ENCODE measurements at regions not wholly inside any gene's neighbourhood (a gene's known extent, or its start where the extent isn't known, plus 50 kb on each side); places are given as distances from the start of the nearest gene placed in this dataset.
"Not testable (repeated sequence)": the region's sequence is repeated elsewhere in the genome, so short reads cannot be mapped to it uniquely, and the experiment has no call there.

DNA sequence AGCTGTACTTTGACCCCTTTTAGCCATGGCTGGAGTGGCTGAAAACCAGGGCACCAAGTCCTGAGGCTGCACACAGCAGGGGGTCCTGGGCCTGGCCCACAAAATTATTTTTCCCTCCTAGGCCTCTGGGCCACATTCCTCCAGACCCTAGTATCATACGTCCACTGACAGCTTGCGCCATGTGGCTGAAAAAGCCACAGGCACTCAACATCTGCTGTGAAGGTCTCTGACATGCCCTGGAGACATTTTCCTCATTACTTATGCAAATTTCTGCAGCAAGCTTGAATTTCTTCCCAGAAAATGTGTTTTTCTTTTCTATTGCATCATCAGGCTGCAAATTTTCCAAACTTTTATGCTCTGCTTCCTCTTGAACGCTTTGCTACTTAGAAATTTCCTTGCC lies 239.0 kb downstream of the SQOR start (continued):
- no peak for TF ChIP-seq HSF1 (IDR thresholded peaks at IDR 0.05; ENCODE audit: low read depth, low read length)
- TF ChIP-seq CHD1 (IDR thresholded peaks at IDR 0.05; ENCODE audit: low read depth, low read length) = no peak
- no peak for TF ChIP-seq ZBED1 (IDR thresholded peaks at IDR 0.05; ENCODE audit: borderline replicate concordance)
- TF ChIP-seq RBBP5 (conservative IDR thresholded peaks at IDR 0.05) = no peak
- TF ChIP-seq, protein P1, sequence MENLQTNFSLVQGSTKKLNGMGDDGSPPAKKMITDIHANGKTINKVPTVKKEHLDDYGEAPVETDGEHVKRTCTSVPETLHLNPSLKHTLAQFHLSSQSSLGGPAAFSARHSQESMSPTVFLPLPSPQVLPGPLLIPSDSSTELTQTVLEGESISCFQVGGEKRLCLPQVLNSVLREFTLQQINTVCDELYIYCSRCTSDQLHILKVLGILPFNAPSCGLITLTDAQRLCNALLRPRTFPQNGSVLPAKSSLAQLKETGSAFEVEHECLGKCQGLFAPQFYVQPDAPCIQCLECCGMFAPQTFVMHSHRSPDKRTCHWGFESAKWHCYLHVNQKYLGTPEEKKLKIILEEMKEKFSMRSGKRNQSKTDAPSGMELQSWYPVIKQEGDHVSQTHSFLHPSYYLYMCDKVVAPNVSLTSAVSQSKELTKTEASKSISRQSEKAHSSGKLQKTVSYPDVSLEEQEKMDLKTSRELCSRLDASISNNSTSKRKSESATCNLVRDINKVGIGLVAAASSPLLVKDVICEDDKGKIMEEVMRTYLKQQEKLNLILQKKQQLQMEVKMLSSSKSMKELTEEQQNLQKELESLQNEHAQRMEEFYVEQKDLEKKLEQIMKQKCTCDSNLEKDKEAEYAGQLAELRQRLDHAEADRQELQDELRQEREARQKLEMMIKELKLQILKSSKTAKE (IDR thresholded peaks at IDR 0.05; ENCODE audit: low read depth, poor library complexity, severe bottlenecking) = no peak
- TF ChIP-seq, protein P2, sequence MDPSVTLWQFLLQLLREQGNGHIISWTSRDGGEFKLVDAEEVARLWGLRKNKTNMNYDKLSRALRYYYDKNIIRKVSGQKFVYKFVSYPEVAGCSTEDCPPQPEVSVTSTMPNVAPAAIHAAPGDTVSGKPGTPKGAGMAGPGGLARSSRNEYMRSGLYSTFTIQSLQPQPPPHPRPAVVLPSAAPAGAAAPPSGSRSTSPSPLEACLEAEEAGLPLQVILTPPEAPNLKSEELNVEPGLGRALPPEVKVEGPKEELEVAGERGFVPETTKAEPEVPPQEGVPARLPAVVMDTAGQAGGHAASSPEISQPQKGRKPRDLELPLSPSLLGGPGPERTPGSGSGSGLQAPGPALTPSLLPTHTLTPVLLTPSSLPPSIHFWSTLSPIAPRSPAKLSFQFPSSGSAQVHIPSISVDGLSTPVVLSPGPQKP (IDR thresholded peaks at IDR 0.05; ENCODE audit: low read depth, low read length) = no peak
- TF ChIP-seq JUNB (IDR thresholded peaks at IDR 0.05) = no peak
- TF ChIP-seq ZBTB33 (IDR thresholded peaks at IDR 0.05) = no peak
- no peak for TF ChIP-seq CBX3 (IDR thresholded peaks at IDR 0.05; ENCODE audit: borderline replicate concordance, low read depth)

DNA sequence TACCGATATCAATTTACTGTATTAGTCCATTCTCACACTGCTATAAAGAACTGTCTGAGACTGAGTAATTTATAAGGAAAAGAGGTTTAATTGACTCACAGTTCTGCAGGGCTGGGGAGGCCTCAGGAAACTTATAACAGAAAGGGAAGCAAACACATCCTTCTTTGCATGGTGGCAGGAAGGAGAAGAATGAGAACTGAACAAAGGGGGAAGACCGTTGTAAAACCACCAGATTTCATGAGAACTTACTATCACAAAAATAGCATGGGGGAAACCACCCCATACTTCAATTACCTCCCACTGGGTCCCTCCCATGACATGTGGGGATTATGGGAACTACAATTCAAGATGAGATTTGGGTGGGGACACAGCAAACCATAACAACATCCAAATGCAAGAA lies 239.7 kb downstream of the SQOR start:
- DNase-seq (ENCODE audit: low read depth, low spot score); H4K20me1 ChIP-seq (ENCODE audit: control insufficient read depth, insufficient read depth); H3K27me3 ChIP-seq (replicated peaks in 1 of 2; ENCODE audit: control insufficient read depth in 2 of 2, insufficient read depth in 2 of 2, low read length in 1 of 2); H3K36me3 ChIP-seq (ENCODE audit: control insufficient read depth in 2 of 2, insufficient read depth in 2 of 2, low read length in 1 of 2); H3K4me2 ChIP-seq (ENCODE audit: control insufficient read depth, insufficient read depth); H3K9me3 ChIP-seq (replicated peaks; ENCODE audit: control insufficient read depth, insufficient read depth, low read length); POLR2A ChIA-PET; FAIRE-seq; intact Hi-C loops (cut with micrococcal nuclease; ENCODE audit: unreplicated experiment); H2AFZ ChIP-seq (ENCODE audit: control insufficient read depth, low read depth, low read length); H3K27ac ChIP-seq (ENCODE audit: control insufficient read depth, insufficient read depth); H3K4me3 ChIP-seq; BruUV-seq (replicated peaks); ATAC-seq; in situ Hi-C loops (cut with MboI); SMC1A ChIA-PET (ENCODE audit: uncharacterized antibody, unreplicated experiment); H3K9ac ChIP-seq (ENCODE audit: control insufficient read depth, insufficient read depth, low read length); H3K4me1 ChIP-seq (ENCODE audit: control insufficient read depth, insufficient read depth, low read length); H3K79me2 ChIP-seq (ENCODE audit: control insufficient read depth, insufficient read depth, low read length); RAD21 ChIA-PET (ENCODE audit: unreplicated experiment); CTCF ChIA-PET: not testable (repeated sequence)
- 50% methylated on average over 2 of the region's 2 CpGs for WGBS (ENCODE audit: insufficient coverage, insufficient replicate concordance, low lambda C conversion rate, missing lambda C conversion rate)

Data from GM12878 (cell line).